ENCODE measurements at regions not wholly inside any gene's neighbourhood (a gene's known extent, or its start where the extent isn't known, plus 50 kb on each side); places are given as distances from the start of the nearest gene placed in this dataset.

- no peak for TF ChIP-seq EP300 (IDR thresholded peaks at IDR 0.05)
- no peak for TF ChIP-seq CTCF (IDR thresholded peaks at IDR 0.05)
Measured at GRCh38 chr1:212155219-212155618, 119.7 kb downstream of the DTL start.
